HepG2 (cell line): ENCODE measurements at regions not wholly inside any gene's neighbourhood (a gene's known extent, or its start where the extent isn't known, plus 50 kb on each side); places are given as distances from the start of the nearest gene placed in this dataset.
A peak's percentile ranks its signal among the peaks of the same experiment; 100 is the strongest.

Experiments used
- ATAC-seq: fragments of 200-7000 bp; cut with Tn5 transposase; 3 replicates; pipeline ENCODE4 v1.9.1; 2020; ENCODE audit warnings: mild to moderate bottlenecking, moderate library complexity
- BruUV-seq: library from RNA; stranded (reverse); fragments of 400-500 nt; replicated peaks from 2 replicates; lab custom pipeline; 2021; lab: Mats Ljungman, UMichigan
- CTCF ChIA-PET: fragments of 300-600 bp; formaldehyde crosslinking; extraction: SDS; loops from one replicate; lab custom pipeline; 2021; ENCODE audit warnings: low total read pairs, inconsistent platforms, low intra/inter-chr PET ratio; lab: Yijun Ruan, JAX
- POLR2A ChIA-PET: fragments of 350-600 bp; sonication (Branson Sonifier 250); formaldehyde crosslinking; loops from one replicate; lab custom pipeline; 2020; ENCODE audit warnings: antibody characterized with exemption, inconsistent platforms; lab: Yijun Ruan, JAX
- DNase-seq: peaks from one replicate; pipeline ENCODE4 v3.0.0-alpha.2; 2015; ENCODE audit warnings: low spot score
- FAIRE-seq: peaks from 3 replicates; lab custom pipeline; 2011; peaks lifted over from hg19 to GRCh38; lab: Jason Lieb, UNC
- H2AFZ ChIP-seq: one replicate; pipeline ENCODE4 v1.6.1; 2011; ENCODE audit warnings: low read length, inconsistent platforms
- H3K27ac ChIP-seq: fragments of 300-600 bp; 3 replicates; pipeline ENCODE4 v1.8.0; 2011; ENCODE audit warnings: mixed run types, mild to moderate bottlenecking, mixed read lengths, low read length, inconsistent platforms; ENCODE audit not compliant: insufficient read depth; ENCODE audit errors: extremely low read length
- H3K27me3 ChIP-seq, 2 experiments: fragments of 200-600 bp in 1 of 2; 2 replicates in 1 of 2; 3 replicates in 1 of 2; pipeline versions ENCODE4 v1.6.0 to v1.8.0; 2011; ENCODE audit warnings: low read length in 2 of 2, mild to moderate bottlenecking in 2 of 2, moderate library complexity in 2 of 2, inconsistent platforms in 1 of 2; ENCODE audit not compliant: insufficient read depth in 2 of 2, control insufficient read depth in 1 of 2
- H3K36me3 ChIP-seq, 2 experiments: fragments of 200-600 bp in 1 of 2; replicated peaks in 1 of 2; 2 replicates in 1 of 2; 3 replicates in 1 of 2; pipeline versions ENCODE4 v1.5.1 to v1.8.0; 2011; ENCODE audit warnings: low read length in 2 of 2, inconsistent platforms in 1 of 2; ENCODE audit not compliant: insufficient read depth in 2 of 2, control insufficient read depth in 1 of 2
- H3K4me1 ChIP-seq: 2 replicates; pipeline ENCODE4 v1.5.1; 2012; ENCODE audit warnings: low read length, inconsistent platforms; ENCODE audit not compliant: insufficient read depth
- H3K4me2 ChIP-seq: 2 replicates; pipeline ENCODE4 v1.6.0; 2011; ENCODE audit warnings: low read depth, low read length, inconsistent platforms
- H3K4me3 ChIP-seq, 3 experiments: fragments of 200-600 bp in 1 of 3; sonication (generic), shearing (Covaris generic) in 1 of 3; replicated peaks in 1 of 3; 2 replicates each; pipeline ENCODE4 v1.5.1; 2011 to 2016; ENCODE audit warnings: low read length in 3 of 3, inconsistent platforms in 2 of 3, low read depth in 2 of 3, mild to moderate bottlenecking in 2 of 3, control low read depth in 1 of 3, mixed read lengths in 1 of 3; ENCODE audit not compliant: insufficient read depth in 1 of 3
- H3K79me2 ChIP-seq: one replicate; pipeline ENCODE4 v1.6.1; 2011; ENCODE audit warnings: low read length, inconsistent platforms; ENCODE audit not compliant: insufficient read depth
- H3K9ac ChIP-seq: 2 replicates; pipeline ENCODE4 v1.6.0; 2011; ENCODE audit warnings: mild to moderate bottlenecking, low read depth, low read length, inconsistent platforms; ENCODE audit not compliant: insufficient read depth
- H3K9me3 ChIP-seq: 2 replicates; pipeline ENCODE4 v1.5.1; 2012; ENCODE audit warnings: mild to moderate bottlenecking, low read length
- H4K20me1 ChIP-seq: 2 replicates; pipeline ENCODE4 v1.6.0; 2011; ENCODE audit warnings: inconsistent platforms, mild to moderate bottlenecking, low read length, moderate library complexity; ENCODE audit not compliant: insufficient read depth
- ATF7-NPFF ChIP-seq: sonication (generic); formaldehyde crosslinking; IDR thresholded peaks from 2 replicates; pipeline ENCODE4 v1.8.1; 2023; ENCODE audit warnings: mild to moderate bottlenecking, low read depth, missing genetic modification reagents, moderate library complexity
- ESRRA ChIP-seq: sonication (generic); formaldehyde crosslinking; IDR thresholded peaks from 2 replicates; pipeline ENCODE4 v1.5.1; 2020; ENCODE audit warnings: mild to moderate bottlenecking, low read depth, missing genetic modification reagents
- HNRNPK ChIP-seq: fragments of 200-400 bp; formaldehyde crosslinking; IDR thresholded peaks from 2 replicates; pipeline ENCODE4 v1.6.1; 2018; ENCODE audit warnings: low read length, low read depth, moderate library complexity, mild to moderate bottlenecking; ENCODE audit not compliant: poor library complexity, severe bottlenecking
- KLF15 ChIP-seq: sonication (generic); formaldehyde crosslinking; IDR thresholded peaks from 2 replicates; pipeline ENCODE4 v1.8.1; 2023; ENCODE audit warnings: borderline replicate concordance, mild to moderate bottlenecking, inconsistent platforms, missing genetic modification reagents, mixed read lengths
- KLF6 ChIP-seq: IDR thresholded peaks from 2 replicates; pipeline ENCODE4 v1.8.0; 2016; ENCODE audit warnings: missing biosample characterization, missing genetic modification reagents
- NCOA2 ChIP-seq: sonication (generic); formaldehyde crosslinking; IDR thresholded peaks from 2 replicates; pipeline ENCODE4 v1.8.0; 2022; ENCODE audit warnings: inconsistent platforms
- NPAS2 ChIP-seq: sonication (generic); formaldehyde crosslinking; IDR thresholded peaks from 2 replicates; pipeline ENCODE4 v1.8.0; 2022; ENCODE audit warnings: mild to moderate bottlenecking, missing genetic modification reagents, borderline replicate concordance
- ZBTB1 ChIP-seq: sonication (generic); formaldehyde crosslinking; IDR thresholded peaks from 2 replicates; pipeline ENCODE4 v1.4.0; 2020; ENCODE audit warnings: missing genetic modification reagents, borderline replicate concordance
- ZNF331 ChIP-seq: sonication (generic); formaldehyde crosslinking; IDR thresholded peaks from 2 replicates; pipeline ENCODE4 v1.4.0; 2020; ENCODE audit warnings: missing genetic modification reagents
- ZNF333 ChIP-seq: sonication (generic); formaldehyde crosslinking; IDR thresholded peaks from 2 replicates; pipeline ENCODE4 v1.4.0; 2020; ENCODE audit warnings: mild to moderate bottlenecking, missing genetic modification reagents, borderline replicate concordance
- ZNF562 ChIP-seq: sonication (generic); formaldehyde crosslinking; IDR thresholded peaks from 2 replicates; pipeline ENCODE4 v1.8.0; 2022; ENCODE audit warnings: missing genetic modification reagents, borderline replicate concordance
- ZNF563 ChIP-seq: sonication (generic); formaldehyde crosslinking; IDR thresholded peaks from 2 replicates; pipeline ENCODE4 v1.8.0; 2022; ENCODE audit warnings: mild to moderate bottlenecking, moderate library complexity, missing genetic modification reagents
- ZNF589 ChIP-seq: sonication (generic); formaldehyde crosslinking; conservative IDR thresholded peaks from 2 replicates; pipeline ENCODE4 v1.8.0; 2022; ENCODE audit warnings: mild to moderate bottlenecking, moderate library complexity, missing genetic modification reagents
- WGBS: methylation state at CpG from one replicate; pipeline ENCODE4 v1.1.6; 2017; ENCODE audit warnings: low lambda C conversion rate; 5-methylcytosine and 5-hydroxymethylcytosine counted together
- in situ Hi-C: cut with HindIII; loops from 2 replicates; pipeline ENCODE4 v1.10.0; 2017; ENCODE audit warnings: low pct_unique_long_range_greater_than_20kb; ENCODE audit not compliant: extremely low pct_ligation_motif_present
- intact Hi-C: fragments of 100-400 bp; cut with micrococcal nuclease; formaldehyde crosslinking; loops from one replicate; pipeline ENCODE4 v1.10.0; 2022; ENCODE audit not compliant: unreplicated experiment
- TF ChIP-seq, protein P1 (sequence below): fragments of 450-650 bp; IDR thresholded peaks from 2 replicates; pipeline ENCODE4 v1.6.1; 2016
- TF ChIP-seq, protein P2 (sequence below): sonication (generic); formaldehyde crosslinking; IDR thresholded peaks from 2 replicates; pipeline ENCODE4 v1.4.0; 2020; ENCODE audit warnings: mild to moderate bottlenecking, missing genetic modification reagents

DNA sequence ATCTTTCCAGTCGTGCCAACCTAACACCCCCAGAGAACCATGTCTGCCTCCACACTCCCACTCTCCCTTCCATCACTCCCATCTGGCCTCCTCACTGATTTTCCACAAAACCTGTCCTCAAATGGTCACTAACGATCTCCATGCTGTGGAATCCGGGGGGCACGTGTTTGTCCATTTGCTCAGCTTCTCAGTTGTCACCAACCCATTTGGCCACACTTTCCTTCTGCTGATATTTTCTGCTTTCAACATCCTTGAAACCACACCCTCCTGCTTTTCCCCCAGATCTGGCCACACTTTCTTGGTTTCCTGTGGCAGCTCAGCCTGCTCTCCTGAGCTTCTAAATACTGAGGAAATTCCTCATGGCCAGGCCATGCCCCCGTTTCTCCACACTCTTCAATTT is 257.2 kb upstream of the NSMCE3 start:
- no peak overlapping the region for H3K27ac ChIP-seq
- H3K9ac ChIP-seq = no peak overlapping the region
- no peak overlapping the region for H3K4me2 ChIP-seq
- FAIRE-seq = no peak
- H3K79me2 ChIP-seq = no peaks in the 10 kb centered on the region
- no peak overlapping the region for H2AFZ ChIP-seq
- H3K9me3 ChIP-seq = no peaks in the 10 kb centered on the region
- H3K4me3 ChIP-seq = no peak overlapping the region
- H3K27me3 ChIP-seq = no peaks in the 10 kb centered on the region
- no peaks in the 10 kb centered on the region for H3K36me3 ChIP-seq
- no peak for ATAC-seq
- TF ChIP-seq, protein P1, sequence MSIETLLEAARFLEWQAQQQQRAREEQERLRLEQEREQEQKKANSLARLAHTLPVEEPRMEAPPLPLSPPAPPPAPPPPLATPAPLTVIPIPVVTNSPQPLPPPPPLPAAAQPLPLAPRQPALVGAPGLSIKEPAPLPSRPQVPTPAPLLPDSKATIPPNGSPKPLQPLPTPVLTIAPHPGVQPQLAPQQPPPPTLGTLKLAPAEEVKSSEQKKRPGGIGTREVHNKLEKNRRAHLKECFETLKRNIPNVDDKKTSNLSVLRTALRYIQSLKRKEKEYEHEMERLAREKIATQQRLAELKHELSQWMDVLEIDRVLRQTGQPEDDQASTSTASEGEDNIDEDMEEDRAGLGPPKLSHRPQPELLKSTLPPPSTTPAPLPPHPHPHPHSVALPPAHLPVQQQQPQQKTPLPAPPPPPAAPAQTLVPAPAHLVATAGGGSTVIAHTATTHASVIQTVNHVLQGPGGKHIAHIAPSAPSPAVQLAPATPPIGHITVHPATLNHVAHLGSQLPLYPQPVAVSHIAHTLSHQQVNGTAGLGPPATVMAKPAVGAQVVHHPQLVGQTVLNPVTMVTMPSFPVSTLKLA = peak; percentile 84
- TF ChIP-seq ZNF331 (CRISPR knock-in tag) = no peak
- POLR2A ChIA-PET = no interaction called here
- no peaks in the 10 kb centered on the region for H4K20me1 ChIP-seq
- H3K4me1 ChIP-seq = no peaks in the 10 kb centered on the region
- CTCF ChIA-PET = no interaction called here
- DNase-seq = no peak
- 4% methylated on average over 5 of the region's 5 CpGs for WGBS
- in situ Hi-C loops (no loop called here), intact Hi-C loops (no loop called here)
- no TSS peak for BruUV-seq

DNA sequence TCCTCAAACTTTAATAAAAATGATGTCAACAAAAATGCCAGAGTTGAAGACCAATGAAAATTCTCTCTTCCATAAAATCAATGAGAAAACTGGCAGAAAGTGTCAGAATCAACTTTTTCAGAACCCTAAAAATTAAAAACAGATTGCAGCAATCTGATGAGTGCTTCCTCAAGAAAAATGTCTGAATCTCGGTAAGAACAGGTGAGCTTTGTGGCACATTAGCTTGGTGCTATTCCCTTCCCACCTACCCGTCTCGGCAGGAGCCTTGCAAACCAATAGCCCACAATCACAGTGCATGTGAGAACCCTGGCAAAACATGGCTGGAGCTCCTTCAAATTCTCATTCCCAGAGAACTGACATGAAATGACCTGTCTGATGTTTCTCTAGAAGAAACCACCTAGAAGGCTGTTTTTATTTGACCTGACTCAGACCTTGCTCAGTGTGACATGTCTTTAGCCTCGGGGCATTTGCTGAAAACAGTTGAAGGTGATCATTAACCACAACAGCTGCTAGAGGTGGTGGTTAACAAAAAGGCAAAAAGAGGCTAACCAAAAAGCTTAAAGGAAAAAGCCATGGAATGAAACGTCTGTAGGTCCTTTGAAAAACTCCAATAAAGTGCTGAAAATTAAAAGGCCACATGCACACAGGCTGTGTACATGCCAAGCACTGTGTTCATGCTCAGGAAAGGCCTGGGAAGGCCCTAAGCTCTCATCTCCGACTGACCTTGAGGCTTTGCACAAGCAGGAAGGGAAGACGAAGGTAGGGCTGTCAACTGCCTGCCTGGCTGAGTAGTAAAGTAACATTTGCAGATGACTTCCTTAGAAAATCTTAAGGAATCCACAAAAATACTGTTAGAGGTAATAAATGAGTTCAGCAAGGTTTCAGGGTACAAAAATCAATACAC is 253.0 kb upstream of the NSMCE3 start:
- in situ Hi-C loops = no loop called here
- intact Hi-C loops = no loop called here
- Histone ChIP-seq H3K9me3 (no peaks in the 10 kb centered on the region), H3K4me3 (no peak overlapping the region), H2AFZ (no peak overlapping the region), H3K36me3 (no peaks in the 10 kb centered on the region), H4K20me1 (no peaks in the 10 kb centered on the region), H3K27ac (no peak overlapping the region), H3K79me2 (no peaks in the 10 kb centered on the region), H3K27me3 (no peaks in the 10 kb centered on the region), H3K4me1 (no peaks in the 10 kb centered on the region), H3K9ac (no peak overlapping the region), H3K4me2 (no peak overlapping the region)
- BruUV-seq = no TSS peak
- FAIRE-seq = no peak
- no peak; the same call in 2 of the 3 replicates for ATAC-seq
- ChIA-PET CTCF (no interaction called here), POLR2A (no interaction called here)
- no peak for DNase-seq
- 3% methylated on average over 5 of the region's 7 CpGs for WGBS
- TF ChIP-seq, protein P2, sequence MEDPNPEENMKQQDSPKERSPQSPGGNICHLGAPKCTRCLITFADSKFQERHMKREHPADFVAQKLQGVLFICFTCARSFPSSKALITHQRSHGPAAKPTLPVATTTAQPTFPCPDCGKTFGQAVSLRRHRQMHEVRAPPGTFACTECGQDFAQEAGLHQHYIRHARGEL = no peak
- no peak for TF ChIP-seq KLF6
- no peak for TF ChIP-seq ZNF333 (CRISPR knock-in tag)
- TF ChIP-seq ZNF563 = no peak
- no peak for TF ChIP-seq ATF7-NPFF (CRISPR knock-in tag)
- TF ChIP-seq ZNF562 = no peak
- TF ChIP-seq ZNF589 (CRISPR knock-in tag) = no peak
- no peak for TF ChIP-seq NCOA2 (CRISPR knock-in tag)
- no peak for TF ChIP-seq KLF15 (CRISPR knock-in tag)
- TF ChIP-seq ZBTB1 (CRISPR knock-in tag) = no peak
- no peak for TF ChIP-seq ESRRA (CRISPR knock-in tag)
- no peak for TF ChIP-seq HNRNPK
- TF ChIP-seq NPAS2 (CRISPR knock-in tag) = no peak
